BLaER1 treated with 17β-estradiol and CSF1 and Interleukin-3, amounts not matched to agents 10 nM and 100 nM (cell line): ENCODE measurements at regions not wholly inside any gene's neighbourhood (a gene's known extent, or its start where the extent isn't known, plus 50 kb on each side); places are given as distances from the start of the nearest gene placed in this dataset.

Experiments used
- H3K27ac ChIP-seq, 11 experiments: shearing (Covaris generic); formaldehyde crosslinking; 2 replicates each; pipeline ENCODE4 v1.8.1; 2022
- H3K27me3 ChIP-seq, 11 experiments: shearing (Covaris generic); formaldehyde crosslinking; 2 replicates each; pipeline ENCODE4 v1.8.1; 2022
- H3K36me3 ChIP-seq, 11 experiments: shearing (Covaris generic); formaldehyde crosslinking; 2 replicates each; pipeline ENCODE4 v1.8.1; 2022
- H3K4me1 ChIP-seq, 10 experiments: shearing (Covaris generic); formaldehyde crosslinking; 2 replicates each; pipeline ENCODE4 v1.8.1; 2022
- H3K4me2 ChIP-seq, 11 experiments: shearing (Covaris generic); formaldehyde crosslinking; 2 replicates each; pipeline ENCODE4 v1.8.1; 2022
- H3K4me3 ChIP-seq, 10 experiments: shearing (Covaris generic); formaldehyde crosslinking; 2 replicates each; pipeline ENCODE4 v1.8.1; 2022
- H3K9ac ChIP-seq, 11 experiments: shearing (Covaris generic); formaldehyde crosslinking; 2 replicates each; pipeline ENCODE4 v1.8.1; 2022
- H3K9me3 ChIP-seq, 11 experiments: shearing (Covaris generic); formaldehyde crosslinking; replicated peaks in 1 of 11; 2 replicates each; pipeline ENCODE4 v1.8.1; 2022
- H4K20me1 ChIP-seq, 11 experiments: shearing (Covaris generic); formaldehyde crosslinking; 2 replicates each; pipeline ENCODE4 v1.8.1; 2022
- Cebpa-rat ChIP-seq, 11 experiments: shearing (Covaris generic); IDR thresholded peaks; 2 replicates each; pipeline ENCODE4 v1.8.1; 2022

- no peak overlapping the region for H3K4me2 ChIP-seq
Measured at GRCh38 chr5:121221483-121221882, 630.2 kb upstream of the FTMT start.

GRCh38 chr5:121226765-121227164 is 624.9 kb upstream of the FTMT start:
- Histone ChIP-seq H3K4me2 (no peak overlapping the region), H3K9me3 (peaks cover 14 to 42% (median 22%) of the 10 kb centered on the region in 11 experiments; a peak in 20 of 22 replicates), H3K27ac (no peak overlapping the region), H3K9ac (no peak overlapping the region), H4K20me1 (no peaks in the 10 kb centered on the region), H3K36me3 (no peaks in the 10 kb centered on the region), H3K4me3 (no peak overlapping the region), H3K27me3 (no peaks in the 10 kb centered on the region), H3K4me1 (no peaks in the 10 kb centered on the region)
- TF ChIP-seq Cebpa-rat (IDR thresholded peaks at IDR 0.05): no peak

More at GRCh38 chr5:121221483-121221882, 630.2 kb upstream of the FTMT start:
- no peaks in the 10 kb centered on the region for H3K36me3 ChIP-seq
- H3K4me1 ChIP-seq: peaks cover 0 to 5% (median 0%) of the 10 kb centered on the region in 10 experiments; a peak in 6 of 20 replicates
- H3K27me3 ChIP-seq: no peaks in the 10 kb centered on the region
- H4K20me1 ChIP-seq: no peaks in the 10 kb centered on the region
- H3K4me3 ChIP-seq: no peak overlapping the region
- no peak for TF ChIP-seq Cebpa-rat (IDR thresholded peaks at IDR 0.05)
- H3K27ac ChIP-seq: no peak overlapping the region
- H3K9me3 ChIP-seq: peaks cover 0 to 8% (median under 1%) of the 10 kb centered on the region in 11 experiments; a peak in 4 of 22 replicates
- no peak overlapping the region for H3K9ac ChIP-seq

- H3K4me1 ChIP-seq: no peaks in the 10 kb centered on the region
- no peaks in the 10 kb centered on the region for H3K36me3 ChIP-seq
Measured at GRCh38 chr5:121239951-121240350, 611.7 kb upstream of the FTMT start.

GRCh38 chr5:121246971-121247370 is 604.7 kb upstream of the FTMT start:
- Histone ChIP-seq H3K4me2 (no peak overlapping the region), H3K9me3 (no peaks in the 10 kb centered on the region), H3K27me3 (no peaks in the 10 kb centered on the region), H4K20me1 (no peaks in the 10 kb centered on the region), H3K27ac (no peak overlapping the region), H3K4me1 (no peaks in the 10 kb centered on the region), H3K36me3 (no peaks in the 10 kb centered on the region), H3K9ac (no peak overlapping the region), H3K4me3 (no peak overlapping the region)
- no peak for TF ChIP-seq Cebpa-rat (IDR thresholded peaks at IDR 0.05)

More at GRCh38 chr5:121239951-121240350, 611.7 kb upstream of the FTMT start:
- H3K4me2 ChIP-seq: no peak overlapping the region
- no peak overlapping the region for H3K27ac ChIP-seq
- no peaks in the 10 kb centered on the region for H4K20me1 ChIP-seq
- no peak overlapping the region for H3K9ac ChIP-seq
- H3K9me3 ChIP-seq: no peaks in the 10 kb centered on the region
- H3K4me3 ChIP-seq: no peak overlapping the region
- no peak for TF ChIP-seq Cebpa-rat (IDR thresholded peaks at IDR 0.05)
- no peaks in the 10 kb centered on the region for H3K27me3 ChIP-seq

GRCh38 chr5:121251954-121252353 is 599.7 kb upstream of the FTMT start:
- no peak for TF ChIP-seq Cebpa-rat (IDR thresholded peaks at IDR 0.05)
- Histone ChIP-seq H4K20me1 (no peaks in the 10 kb centered on the region), H3K27ac (no peak overlapping the region), H3K9me3 (no peaks in the 10 kb centered on the region), H3K9ac (no peak overlapping the region), H3K36me3 (no peaks in the 10 kb centered on the region), H3K27me3 (no peaks in the 10 kb centered on the region), H3K4me2 (no peak overlapping the region), H3K4me3 (no peak overlapping the region), H3K4me1 (no peaks in the 10 kb centered on the region)

- no peaks in the 10 kb centered on the region for H4K20me1 ChIP-seq
- peaks cover 0 to 16% (median 0%) of the 10 kb centered on the region in 10 experiments; a peak in 1 of 20 replicates for H3K4me1 ChIP-seq
- H3K9me3 ChIP-seq: peaks cover 0 to 6% (median 0%) of the 10 kb centered on the region in 11 experiments; a peak in 1 of 22 replicates
- H3K4me3 ChIP-seq: no peak overlapping the region
- H3K27me3 ChIP-seq: no peaks in the 10 kb centered on the region
- H3K4me2 ChIP-seq: peak overlapping the region in 2 of 11 experiments; percentile 13 to 16; a peak in 2 of 22 replicates
- no peak overlapping the region for H3K9ac ChIP-seq
- H3K36me3 ChIP-seq: no peaks in the 10 kb centered on the region
- TF ChIP-seq Cebpa-rat (IDR thresholded peaks at IDR 0.05): no peak
- peak overlapping the region in 1 of 11 experiments; percentile 41; a peak in 3 of 22 replicates for H3K27ac ChIP-seq
Measured at GRCh38 chr5:121257621-121258020, 594.1 kb upstream of the FTMT start.

GRCh38 chr5:121263456-121263855 is 588.2 kb upstream of the FTMT start:
- no peaks in the 10 kb centered on the region for H3K27me3 ChIP-seq
- no peak for TF ChIP-seq Cebpa-rat (IDR thresholded peaks at IDR 0.05)
- H3K4me3 ChIP-seq: no peak overlapping the region
- H4K20me1 ChIP-seq: no peaks in the 10 kb centered on the region
- H3K9me3 ChIP-seq: peaks cover 0 to 6% (median 0%) of the 10 kb centered on the region in 11 experiments; a peak in 1 of 22 replicates
- no peak overlapping the region for H3K9ac ChIP-seq
- no peaks in the 10 kb centered on the region for H3K36me3 ChIP-seq
- H3K27ac ChIP-seq: no peak overlapping the region
- H3K4me1 ChIP-seq: peaks cover 0 to 16% (median 0%) of the 10 kb centered on the region in 10 experiments; a peak in 1 of 20 replicates
- no peak overlapping the region for H3K4me2 ChIP-seq

- Histone ChIP-seq H3K4me3 (no peak overlapping the region), H3K4me2 (no peak overlapping the region), H3K9me3 (no peaks in the 10 kb centered on the region), H3K27me3 (no peaks in the 10 kb centered on the region), H4K20me1 (no peaks in the 10 kb centered on the region), H3K27ac (no peak overlapping the region), H3K36me3 (no peaks in the 10 kb centered on the region), H3K4me1 (peaks cover 0 to 16% (median 0%) of the 10 kb centered on the region in 10 experiments; a peak in 1 of 20 replicates), H3K9ac (no peak overlapping the region)
- TF ChIP-seq Cebpa-rat (IDR thresholded peaks at IDR 0.05): no peak
Measured at GRCh38 chr5:121264605-121265004, 587.1 kb upstream of the FTMT start.

GRCh38 chr5:121271546-121271945 is 580.1 kb upstream of the FTMT start:
- H3K4me2 ChIP-seq: no peak overlapping the region
- H3K4me3 ChIP-seq: no peak overlapping the region
- no peak for TF ChIP-seq Cebpa-rat (IDR thresholded peaks at IDR 0.05)
- H3K27me3 ChIP-seq: no peaks in the 10 kb centered on the region
- no peaks in the 10 kb centered on the region for H4K20me1 ChIP-seq
- H3K9me3 ChIP-seq: 0 out of 22 replicates have a peak, but pooled peaks cover 0 to 7% (median 0%) of the 10 kb centered on the region in 11 experiments
- peaks cover 0 to 12% (median 0%) of the 10 kb centered on the region in 10 experiments; a peak in 9 of 20 replicates for H3K4me1 ChIP-seq
- no peaks in the 10 kb centered on the region for H3K36me3 ChIP-seq
- H3K9ac ChIP-seq: no peak overlapping the region
- H3K27ac ChIP-seq: no peak overlapping the region

GRCh38 chr5:121273833-121274433 is 577.7 kb upstream of the FTMT start:
- TF ChIP-seq Cebpa-rat (IDR thresholded peaks at IDR 0.05): no peak

More at GRCh38 chr5:121273833-121274433, 577.7 kb upstream of the FTMT start:
- peaks cover 0 to 8% (median 0%) of the 10 kb centered on the region in 10 experiments; a peak in 9 of 20 replicates for H3K4me1 ChIP-seq
- peak overlapping the region in 4 of 11 experiments; percentile 14 to 58 (median 42); a peak in 7 of 22 replicates for H3K4me2 ChIP-seq
- H3K9ac ChIP-seq: no peak overlapping the region
- H4K20me1 ChIP-seq: no peaks in the 10 kb centered on the region
- H3K36me3 ChIP-seq: no peaks in the 10 kb centered on the region
- H3K4me3 ChIP-seq: no peak overlapping the region
- no peaks in the 10 kb centered on the region for H3K27me3 ChIP-seq
- 0 out of 22 replicates have a peak, but pooled peaks cover 0 to 7% (median 0%) of the 10 kb centered on the region in 11 experiments for H3K9me3 ChIP-seq
- peak overlapping the region in 4 of 11 experiments; percentile 27 to 55 (median 38); a peak in 5 of 22 replicates for H3K27ac ChIP-seq
